Bone marrow (tissue), 2 donors: ENCODE measurements at regions not wholly inside any gene's neighbourhood (a gene's known extent, or its start where the extent isn't known, plus 50 kb on each side); places are given as distances from the start of the nearest gene placed in this dataset.

Source experiments
- DNase-seq, 2 donors: peaks; one replicate each; lab custom pipeline; 2025; lab: John Stamatoyannopoulos, UW

GRCh38 chr14:73800970-73801515 lies 50.6 kb upstream of the PTGR2 start:
- DNase-seq = no peak

- DNase-seq = no peak
These were observed 53.9 kb upstream of the PTGR2 start for GRCh38 chr14:73797543-73798265.

GRCh38 chr14:73796893-73797542 lies 54.6 kb upstream of the PTGR2 start:
- DNase-seq = no peak

- DNase-seq = no peak
These were observed 55.2 kb upstream of the PTGR2 start for GRCh38 chr14:73796415-73796814.

- DNase-seq = no peak
These were observed 55.7 kb upstream of the PTGR2 start for GRCh38 chr14:73795974-73796373.

- DNase-seq = no peak
These were observed 56.2 kb upstream of the PTGR2 start for GRCh38 chr14:73795466-73795865.

GRCh38 chr14:73794146-73794545 lies 57.5 kb upstream of the PTGR2 start:
- DNase-seq = no peak

- no peak for DNase-seq
These were observed 59.1 kb upstream of the PTGR2 start for GRCh38 chr14:73792481-73792880.

GRCh38 chr14:73789989-73790581 lies 61.5 kb upstream of the PTGR2 start:
- DNase-seq = no peak

- DNase-seq = no peak
These were observed 62.7 kb upstream of the PTGR2 start for GRCh38 chr14:73788701-73789551.

- no peak for DNase-seq
These were observed 63.4 kb upstream of the PTGR2 start for GRCh38 chr14:73788317-73788598.

- no peak for DNase-seq
These were observed 63.9 kb upstream of the PTGR2 start for GRCh38 chr14:73787486-73788316.

- peak in 1 of 2 donors; percentile 56 for DNase-seq
These were observed 64.8 kb upstream of the PTGR2 start for GRCh38 chr14:73786636-73787485.

GRCh38 chr14:73785834-73786635 lies 65.6 kb upstream of the PTGR2 start:
- DNase-seq = peak; percentile 31 to 73

GRCh38 chr14:73785336-73785833 lies 66.2 kb upstream of the PTGR2 start:
- DNase-seq = no peak

GRCh38 chr14:73784988-73785313 lies 66.7 kb upstream of the PTGR2 start:
- no peak for DNase-seq

- DNase-seq = no peak
These were observed 67.2 kb upstream of the PTGR2 start for GRCh38 chr14:73784181-73784987.

- no peak for DNase-seq
These were observed 68.4 kb upstream of the PTGR2 start for GRCh38 chr14:73783107-73783727.
